HFFc6 (cell line): ENCODE measurements at regions not wholly inside any gene's neighbourhood (a gene's known extent, or its start where the extent isn't known, plus 50 kb on each side); places are given as distances from the start of the nearest gene placed in this dataset.

Experiments used
- DNase-seq: peaks from one replicate; pipeline ENCODE4 v3.0.0-alpha.2; 2018
- H3K27ac Mint-ChIP-seq: 2 replicates; pipeline ENCODE4 v1.8.0; 2020; ENCODE audit warnings: mild to moderate bottlenecking, mixed read lengths
- H3K27me3 Mint-ChIP-seq: 2 replicates; pipeline ENCODE4 v1.8.0; 2021; ENCODE audit warnings: mild to moderate bottlenecking, moderate library complexity, mixed read lengths; ENCODE audit not compliant: insufficient read depth
- H3K36me3 Mint-ChIP-seq: 2 replicates; pipeline ENCODE4 v1.8.0; 2021; ENCODE audit warnings: low read depth, mixed read lengths
- H3K4me1 Mint-ChIP-seq: 2 replicates; pipeline ENCODE4 v1.8.0; 2020; ENCODE audit warnings: low read depth, mixed read lengths
- H3K4me3 Mint-ChIP-seq: 2 replicates; pipeline ENCODE4 v1.8.0; 2020; ENCODE audit warnings: mild to moderate bottlenecking, moderate library complexity, mixed read lengths
- H3K9me3 Mint-ChIP-seq: 2 replicates; pipeline ENCODE4 v1.8.0; 2020; ENCODE audit warnings: mild to moderate bottlenecking, mixed read lengths
- TF ChIP-seq, protein P1 (sequence below): fragments of 200-600 bp; sonication (generic); IDR thresholded peaks from 2 replicates; pipeline ENCODE4 v1.5.0; 2021; ENCODE audit warnings: antibody characterized with exemption, mild to moderate bottlenecking

DNA sequence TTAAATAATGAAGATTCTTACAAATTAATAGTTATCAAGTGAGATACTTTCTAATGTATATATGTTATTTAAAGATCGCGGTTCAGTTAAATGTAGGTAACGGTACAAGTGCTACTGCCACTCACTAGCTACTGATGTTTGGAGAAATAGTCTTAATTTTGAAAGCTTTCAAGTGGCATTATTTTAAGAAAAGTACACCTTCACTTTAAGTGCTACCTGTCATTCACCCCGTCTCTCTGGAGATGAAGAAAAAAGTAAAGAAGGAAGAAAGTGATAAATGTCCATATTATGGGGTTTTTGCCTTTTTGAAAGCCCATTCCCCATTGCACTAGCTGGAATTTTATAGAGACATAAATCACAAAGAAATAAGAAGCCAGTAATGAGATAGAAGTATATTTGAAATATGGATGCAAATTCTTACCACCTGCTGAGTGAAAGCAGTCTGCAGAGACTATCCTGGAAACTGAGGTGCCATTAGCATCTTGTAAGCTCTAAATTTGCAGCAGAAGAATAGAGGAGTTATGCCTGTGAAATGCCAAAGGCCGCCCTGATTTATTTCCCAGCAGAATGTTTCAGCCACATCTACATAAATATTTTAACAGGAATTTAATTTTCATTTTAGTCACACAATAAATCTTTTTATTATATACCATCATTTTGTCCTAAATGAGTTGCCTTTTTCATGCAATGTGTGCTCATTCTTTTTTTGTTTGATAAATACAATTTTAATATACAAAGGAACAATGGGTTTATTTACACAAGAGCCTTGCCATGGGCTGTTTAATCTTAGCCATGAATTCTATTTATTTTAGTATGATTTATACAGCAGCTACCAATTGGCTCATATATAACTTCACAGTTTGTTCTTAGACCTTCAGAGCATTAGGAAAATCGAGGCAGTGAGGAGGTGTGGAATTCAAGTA is 489.9 kb upstream of the RAG2 start:
- no peak overlapping the region for H3K4me3 Mint-ChIP-seq
- no peak for DNase-seq
- TF ChIP-seq, protein P1, sequence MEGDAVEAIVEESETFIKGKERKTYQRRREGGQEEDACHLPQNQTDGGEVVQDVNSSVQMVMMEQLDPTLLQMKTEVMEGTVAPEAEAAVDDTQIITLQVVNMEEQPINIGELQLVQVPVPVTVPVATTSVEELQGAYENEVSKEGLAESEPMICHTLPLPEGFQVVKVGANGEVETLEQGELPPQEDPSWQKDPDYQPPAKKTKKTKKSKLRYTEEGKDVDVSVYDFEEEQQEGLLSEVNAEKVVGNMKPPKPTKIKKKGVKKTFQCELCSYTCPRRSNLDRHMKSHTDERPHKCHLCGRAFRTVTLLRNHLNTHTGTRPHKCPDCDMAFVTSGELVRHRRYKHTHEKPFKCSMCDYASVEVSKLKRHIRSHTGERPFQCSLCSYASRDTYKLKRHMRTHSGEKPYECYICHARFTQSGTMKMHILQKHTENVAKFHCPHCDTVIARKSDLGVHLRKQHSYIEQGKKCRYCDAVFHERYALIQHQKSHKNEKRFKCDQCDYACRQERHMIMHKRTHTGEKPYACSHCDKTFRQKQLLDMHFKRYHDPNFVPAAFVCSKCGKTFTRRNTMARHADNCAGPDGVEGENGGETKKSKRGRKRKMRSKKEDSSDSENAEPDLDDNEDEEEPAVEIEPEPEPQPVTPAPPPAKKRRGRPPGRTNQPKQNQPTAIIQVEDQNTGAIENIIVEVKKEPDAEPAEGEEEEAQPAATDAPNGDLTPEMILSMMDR = no peak
- H3K4me1 Mint-ChIP-seq = no peaks in the 10 kb centered on the region
- H3K9me3 Mint-ChIP-seq = peaks cover 25% of the 10 kb centered on the region
- H3K27me3 Mint-ChIP-seq = no peaks in the 10 kb centered on the region
- no peaks in the 10 kb centered on the region for H3K36me3 Mint-ChIP-seq
- H3K27ac Mint-ChIP-seq = no peak overlapping the region

DNA sequence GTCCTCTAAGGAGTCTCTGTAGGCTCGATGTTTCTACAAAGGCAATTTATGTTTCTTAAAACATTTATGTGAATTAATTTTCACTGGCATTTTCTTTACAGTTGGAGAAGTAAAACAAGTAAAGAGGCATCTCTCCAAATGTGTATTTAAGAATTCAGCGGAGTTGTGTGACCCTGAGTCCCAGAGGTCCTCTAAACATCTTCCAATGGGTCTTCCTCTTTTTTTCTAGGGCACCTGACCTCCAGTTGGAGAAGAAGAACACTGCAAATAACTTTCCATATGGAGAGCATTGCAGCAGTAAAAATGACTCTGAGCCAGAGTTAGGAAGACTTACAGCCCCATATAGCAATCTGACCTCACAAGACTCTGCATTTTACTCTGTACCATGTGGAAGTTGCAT is 480.5 kb upstream of the RAG2 start:
- H3K27me3 Mint-ChIP-seq = no peaks in the 10 kb centered on the region
- H3K36me3 Mint-ChIP-seq = no peaks in the 10 kb centered on the region
- TF ChIP-seq, protein P1 = no peak
- no peak overlapping the region for H3K4me3 Mint-ChIP-seq
- H3K9me3 Mint-ChIP-seq = peaks cover 25% of the 10 kb centered on the region
- no peak for DNase-seq
- H3K4me1 Mint-ChIP-seq = no peaks in the 10 kb centered on the region
- H3K27ac Mint-ChIP-seq = no peak overlapping the region

DNA sequence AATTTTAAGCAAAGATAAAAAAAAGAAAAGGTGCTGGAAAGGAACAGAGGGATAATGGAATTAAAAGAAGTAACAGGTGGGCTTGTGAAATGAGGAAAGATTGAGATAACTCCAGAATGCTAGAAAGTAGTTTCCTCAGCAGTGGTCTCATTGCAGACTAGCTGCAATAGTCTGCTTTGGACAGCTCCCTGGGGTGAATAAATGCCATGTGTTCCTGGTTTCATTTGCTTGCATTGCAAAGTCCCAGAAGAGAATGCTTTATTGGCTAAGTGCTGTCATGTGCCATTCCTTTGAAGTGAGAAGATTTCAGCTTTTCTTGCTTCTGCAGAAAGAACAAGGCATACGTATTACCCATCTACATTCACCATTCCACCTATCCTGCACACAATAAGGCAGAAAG is 478.8 kb upstream of the RAG2 start:
- Mint-ChIP-seq H3K9me3 (peaks cover 19% of the 10 kb centered on the region), H3K4me1 (no peaks in the 10 kb centered on the region), H3K36me3 (no peaks in the 10 kb centered on the region), H3K27ac (no peak overlapping the region), H3K4me3 (no peak overlapping the region), H3K27me3 (no peaks in the 10 kb centered on the region)
- DNase-seq = no peak
- TF ChIP-seq, protein P1 = no peak

DNA sequence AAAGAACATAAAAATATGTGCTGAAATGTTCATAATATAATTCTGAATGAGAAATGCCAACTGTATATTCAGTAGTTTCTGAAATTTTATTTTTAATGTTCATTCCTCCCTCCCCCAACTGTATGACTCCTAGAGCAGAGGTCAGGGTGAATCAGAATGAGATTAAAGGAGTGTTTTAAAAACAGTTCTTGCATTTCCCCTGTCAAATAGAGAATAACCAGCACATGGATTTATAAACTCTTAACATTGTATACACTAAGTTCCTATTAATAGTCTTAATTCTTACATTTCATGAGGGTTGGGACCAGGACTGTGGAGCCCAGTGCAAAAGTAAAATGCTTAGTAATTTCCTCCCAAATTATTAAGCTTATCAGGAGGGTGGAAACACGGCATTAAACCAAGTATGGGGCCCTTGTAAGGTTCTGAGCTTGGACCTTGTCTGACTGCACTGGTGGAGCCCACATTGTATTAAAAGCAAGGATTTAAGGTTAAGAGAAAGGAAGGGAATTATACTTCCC is 474.6 kb upstream of the RAG2 start:
- TF ChIP-seq, protein P1 = no peak
- H3K4me3 Mint-ChIP-seq = no peak overlapping the region

DNA sequence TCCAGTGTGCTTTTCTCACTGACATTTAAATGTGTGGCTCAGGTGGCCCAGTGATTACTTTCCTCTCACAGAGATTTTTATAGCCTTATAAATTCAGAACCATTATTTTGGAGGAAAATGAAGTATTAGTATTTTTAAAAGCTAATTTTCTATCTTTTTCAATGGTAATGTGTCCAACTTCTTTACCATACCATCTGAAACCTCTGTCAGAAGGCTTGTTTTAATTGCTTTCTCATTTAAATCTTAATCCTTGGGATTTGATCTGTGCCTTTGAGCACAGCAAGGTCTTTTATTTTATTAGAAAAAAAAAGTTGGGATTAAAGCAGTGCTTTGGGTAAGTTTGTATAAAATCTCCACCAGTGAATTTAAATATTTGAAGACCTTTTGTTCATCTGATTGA is 452.3 kb upstream of the RAG2 start:
- no peak overlapping the region for H3K27ac Mint-ChIP-seq
- H3K4me3 Mint-ChIP-seq = no peak overlapping the region
- peaks cover 5% of the 10 kb centered on the region for H3K9me3 Mint-ChIP-seq
- no peak for DNase-seq
- TF ChIP-seq, protein P1 = no peak
- H3K27me3 Mint-ChIP-seq = no peaks in the 10 kb centered on the region
- H3K36me3 Mint-ChIP-seq = no peaks in the 10 kb centered on the region
- no peaks in the 10 kb centered on the region for H3K4me1 Mint-ChIP-seq

More for the DNA sequence above, 474.6 kb upstream of the RAG2 start:
- Mint-ChIP-seq H3K27ac (no peak overlapping the region), H3K9me3 (peaks cover 18% of the 10 kb centered on the region), H3K27me3 (no peaks in the 10 kb centered on the region), H3K4me1 (no peaks in the 10 kb centered on the region), H3K36me3 (no peaks in the 10 kb centered on the region)
- no peak for DNase-seq
